Nephron progenitor cell (in vitro differentiated cells): ENCODE measurements at regions not wholly inside any gene's neighbourhood (a gene's known extent, or its start where the extent isn't known, plus 50 kb on each side); places are given as distances from the start of the nearest gene placed in this dataset.
A peak's percentile ranks its signal among the peaks of the same experiment; 100 is the strongest.

Experiments used
- DNase-seq: peaks from one replicate; pipeline ENCODE4 v3.0.0; 2021
- H3K27ac Mint-ChIP-seq: 2 replicates; pipeline ENCODE4 v1.8.0; 2021; ENCODE audit warnings: mild to moderate bottlenecking, moderate library complexity, mixed read lengths
- H3K27me3 Mint-ChIP-seq: 2 replicates; pipeline ENCODE4 v1.8.0; 2021; ENCODE audit warnings: mild to moderate bottlenecking, low read depth, mixed read lengths; ENCODE audit not compliant: poor library complexity
- H3K36me3 Mint-ChIP-seq: 2 replicates; pipeline ENCODE4 v1.8.0; 2021; ENCODE audit warnings: low read depth, mixed read lengths
- H3K4me1 Mint-ChIP-seq: 2 replicates; pipeline ENCODE4 v1.8.0; 2021; ENCODE audit warnings: mixed read lengths
- H3K4me3 Mint-ChIP-seq: 2 replicates; pipeline ENCODE4 v1.8.0; 2021; ENCODE audit warnings: mild to moderate bottlenecking, moderate library complexity, mixed read lengths
- H3K9me3 Mint-ChIP-seq: 2 replicates; pipeline ENCODE4 v1.8.0; 2021; ENCODE audit warnings: mild to moderate bottlenecking, moderate library complexity, mixed read lengths
- CTCF ChIP-seq: fragments of 200-600 bp; sonication (generic); IDR thresholded peaks from 2 replicates; pipeline ENCODE4 v1.5.0; 2021; ENCODE audit warnings: antibody characterized with exemption

- TF ChIP-seq CTCF, result no peak
- no peaks in the 10 kb centered on the region for H3K36me3 Mint-ChIP-seq
- H3K4me3 Mint-ChIP-seq, result no peak overlapping the region
- H3K27me3 Mint-ChIP-seq, result peaks cover 3% of the 10 kb centered on the region
- H3K4me1 Mint-ChIP-seq, result no peaks in the 10 kb centered on the region
- H3K9me3 Mint-ChIP-seq, result peaks cover 3% of the 10 kb centered on the region
- H3K27ac Mint-ChIP-seq, result no peak overlapping the region
- DNase-seq, result no peak
These were observed 71.9 kb downstream of the MYL12B start for GRCh38 chr18:3333721-3334386.

- DNase-seq, result no peak
- H3K36me3 Mint-ChIP-seq, result no peaks in the 10 kb centered on the region
- no peak overlapping the region for H3K4me3 Mint-ChIP-seq
- TF ChIP-seq CTCF, result no peak
- peaks cover 15% of the 10 kb centered on the region for H3K9me3 Mint-ChIP-seq
- no peaks in the 10 kb centered on the region for H3K4me1 Mint-ChIP-seq
- H3K27ac Mint-ChIP-seq, result no peak overlapping the region
- H3K27me3 Mint-ChIP-seq, result no peaks in the 10 kb centered on the region
These were observed 78.2 kb downstream of the MYL12B start for GRCh38 chr18:3340015-3340681.

- no peak for DNase-seq
- Mint-ChIP-seq H3K9me3 (peaks cover 15% of the 10 kb centered on the region), H3K27ac (no peak overlapping the region), H3K4me1 (no peaks in the 10 kb centered on the region), H3K36me3 (no peaks in the 10 kb centered on the region), H3K27me3 (no peaks in the 10 kb centered on the region), H3K4me3 (no peak overlapping the region)
- TF ChIP-seq CTCF, result no peak
These were observed 78.8 kb downstream of the MYL12B start for GRCh38 chr18:3340682-3341097.

- no peaks in the 10 kb centered on the region for H3K27me3 Mint-ChIP-seq
- H3K4me1 Mint-ChIP-seq, result no peaks in the 10 kb centered on the region
- peak overlapping the region; percentile 49 for H3K27ac Mint-ChIP-seq
- no peak for DNase-seq
- no peak overlapping the region for H3K4me3 Mint-ChIP-seq
- H3K9me3 Mint-ChIP-seq, result peaks cover 15% of the 10 kb centered on the region
- no peak for TF ChIP-seq CTCF
- no peaks in the 10 kb centered on the region for H3K36me3 Mint-ChIP-seq
These were observed 80.7 kb downstream of the MYL12B start for GRCh38 chr18:3342628-3343027.

GRCh38 chr18:3345452-3345851, 83.5 kb downstream of the MYL12B start:
- Mint-ChIP-seq H3K9me3 (peaks cover 10% of the 10 kb centered on the region), H3K36me3 (no peaks in the 10 kb centered on the region), H3K27ac (no peak overlapping the region), H3K27me3 (peaks cover 6% of the 10 kb centered on the region), H3K4me1 (peaks cover 7% of the 10 kb centered on the region), H3K4me3 (no peak overlapping the region)
- TF ChIP-seq CTCF, result no peak
- no peak for DNase-seq

- no peak for TF ChIP-seq CTCF
- Mint-ChIP-seq H3K27me3 (peaks cover 6% of the 10 kb centered on the region), H3K4me3 (no peak overlapping the region)
These were observed 84.0 kb downstream of the MYL12B start for GRCh38 chr18:3345885-3346284.

More at GRCh38 chr18:3345885-3346284, 84.0 kb downstream of the MYL12B start:
- Mint-ChIP-seq H3K9me3 (peaks cover 6% of the 10 kb centered on the region), H3K4me1 (peaks cover 8% of the 10 kb centered on the region), H3K36me3 (no peaks in the 10 kb centered on the region), H3K27ac (no peak overlapping the region)
- DNase-seq, result no peak
